WTC11 (cell line): ENCODE measurements at regions not wholly inside any gene's neighbourhood (a gene's known extent, or its start where the extent isn't known, plus 50 kb on each side); places are given as distances from the start of the nearest gene placed in this dataset.

Experiments used
- ATAC-seq: fragments of 200-7000 bp; cut with Tn5 transposase; 2 replicates; pipeline ENCODE4 v1.10.0; 2021; ENCODE audit warnings: mild to moderate bottlenecking, moderate library complexity
- CTCF ChIA-PET: fragments of 300-600 bp; sonication (Branson Sonifier 250); formaldehyde crosslinking; loops from one replicate; lab custom pipeline; 2021; ENCODE audit warnings: antibody characterized with exemption; lab: Charles Lee
- POLR2A ChIA-PET: fragments of 350-600 bp; sonication (Branson Sonifier 250); formaldehyde crosslinking; loops from one replicate; lab custom pipeline; 2021; ENCODE audit warnings: antibody characterized with exemption; lab: Charles Lee
- DNase-seq: peaks from one replicate; pipeline ENCODE4 v3.0.0; 2021; ENCODE audit warnings: low spot score
- H3K27ac Mint-ChIP-seq: 2 replicates; pipeline ENCODE4 v1.8.0; 2021; ENCODE audit warnings: mixed read lengths
- H3K27me3 Mint-ChIP-seq: 2 replicates; pipeline ENCODE4 v1.8.0; 2021; ENCODE audit warnings: low read depth, mild to moderate bottlenecking, moderate library complexity, mixed read lengths
- H3K36me3 Mint-ChIP-seq: 2 replicates; pipeline ENCODE4 v1.8.0; 2021; ENCODE audit warnings: mixed read lengths
- H3K4me1 Mint-ChIP-seq: 2 replicates; pipeline ENCODE4 v1.8.0; 2022; ENCODE audit warnings: mixed read lengths
- H3K4me3 Mint-ChIP-seq: 2 replicates; pipeline ENCODE4 v1.8.0; 2021; ENCODE audit warnings: mild to moderate bottlenecking, moderate library complexity, mixed read lengths
- H3K9me3 Mint-ChIP-seq: 2 replicates; pipeline ENCODE4 v1.8.0; 2021; ENCODE audit warnings: mixed read lengths
- CREB1 ChIP-seq: sonication (generic); formaldehyde crosslinking; IDR thresholded peaks from 2 replicates; pipeline ENCODE4 v1.8.0; 2023; ENCODE audit warnings: mild to moderate bottlenecking, missing genetic modification reagents
- FOXJ3 ChIP-seq: sonication (generic); formaldehyde crosslinking; IDR thresholded peaks from 2 replicates; pipeline ENCODE4 v1.9.0; 2021; ENCODE audit warnings: missing genetic modification reagents, mild to moderate bottlenecking, borderline replicate concordance
- HMGA2 ChIP-seq: fragments of 250-450 bp; sonication (Bioruptor Pico); IDR thresholded peaks from 2 replicates; pipeline ENCODE4 v1.4.0; 2021; ENCODE audit warnings: mild to moderate bottlenecking, moderate library complexity
- IRF2 ChIP-seq: sonication (generic); formaldehyde crosslinking; IDR thresholded peaks from 2 replicates; pipeline ENCODE4 v1.8.0; 2022; ENCODE audit warnings: low read depth, missing genetic modification reagents, borderline replicate concordance
- PRRX2 ChIP-seq: fragments of 250-450 bp; sonication (Bioruptor Pico); IDR thresholded peaks from 2 replicates; pipeline ENCODE4 v1.8.0; 2021; ENCODE audit warnings: mild to moderate bottlenecking
- RORB ChIP-seq: fragments of 250-450 bp; sonication (Bioruptor Pico); IDR thresholded peaks from 2 replicates; pipeline ENCODE4 v1.9.0; 2021; ENCODE audit warnings: mild to moderate bottlenecking
- SMAD3 ChIP-seq: sonication (generic); formaldehyde crosslinking; IDR thresholded peaks from 2 replicates; pipeline ENCODE4 v1.8.0; 2022; ENCODE audit warnings: missing genetic modification reagents, mild to moderate bottlenecking, borderline replicate concordance
- SOX15 ChIP-seq: fragments of 250-450 bp; sonication (Bioruptor Pico); IDR thresholded peaks from 2 replicates; pipeline ENCODE4 v1.9.0; 2021; ENCODE audit warnings: mild to moderate bottlenecking
- TP53 ChIP-seq: sonication (generic); formaldehyde crosslinking; IDR thresholded peaks from 2 replicates; pipeline ENCODE4 v1.8.1; 2023; ENCODE audit warnings: mild to moderate bottlenecking, missing genetic modification reagents
- TF ChIP-seq, protein P1 (sequence below): fragments of 250-450 bp; sonication (Bioruptor Pico); IDR thresholded peaks from 2 replicates; pipeline ENCODE4 v1.9.0; 2021; ENCODE audit warnings: mild to moderate bottlenecking
- TF ChIP-seq, protein P2 (sequence below): sonication (generic); formaldehyde crosslinking; IDR thresholded peaks from 2 replicates; pipeline ENCODE4 v1.8.1; 2022; ENCODE audit warnings: mild to moderate bottlenecking, moderate library complexity, missing genetic modification reagents
- TF ChIP-seq, protein P3 (sequence below): sonication (generic); formaldehyde crosslinking; IDR thresholded peaks from 2 replicates; pipeline ENCODE4 v1.8.1; 2023; ENCODE audit warnings: mild to moderate bottlenecking, missing genetic modification reagents, moderate library complexity
- TF ChIP-seq, protein P4 (sequence below): sonication (generic); formaldehyde crosslinking; IDR thresholded peaks from 2 replicates; pipeline ENCODE4 v1.8.1; 2023; ENCODE audit warnings: mild to moderate bottlenecking, moderate library complexity, missing genetic modification reagents

DNA sequence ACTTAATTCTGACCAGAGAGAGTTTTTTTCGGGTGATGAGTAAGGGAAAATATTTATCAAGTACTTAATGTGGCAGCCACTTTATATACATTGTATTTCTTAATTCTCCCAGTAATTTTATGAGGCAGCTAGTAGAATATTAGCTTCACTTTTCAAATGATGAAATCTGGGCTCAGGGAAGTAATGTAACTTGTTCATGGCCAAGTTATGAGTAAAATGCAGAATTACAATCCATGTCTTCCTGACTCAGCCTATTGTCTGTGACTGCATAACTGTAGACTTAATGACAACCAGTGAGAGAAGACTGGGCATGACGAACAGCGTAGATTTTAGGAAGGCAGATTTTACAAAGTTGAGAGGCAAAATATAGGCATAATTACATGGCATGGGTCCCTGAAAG, 106.7 kb upstream of the MIS18BP1 start:
- ChIA-PET CTCF (no interaction called here), POLR2A (no interaction called here)
- Mint-ChIP-seq H3K27ac (no peak overlapping the region), H3K4me1 (no peaks in the 10 kb centered on the region), H3K4me3 (no peak overlapping the region), H3K36me3 (no peaks in the 10 kb centered on the region), H3K9me3 (peaks cover 5% of the 10 kb centered on the region; the same call in 1 of the 2 replicates), H3K27me3 (no peaks in the 10 kb centered on the region; the same call in 1 of the 2 replicates)
- TF ChIP-seq, protein P1, sequence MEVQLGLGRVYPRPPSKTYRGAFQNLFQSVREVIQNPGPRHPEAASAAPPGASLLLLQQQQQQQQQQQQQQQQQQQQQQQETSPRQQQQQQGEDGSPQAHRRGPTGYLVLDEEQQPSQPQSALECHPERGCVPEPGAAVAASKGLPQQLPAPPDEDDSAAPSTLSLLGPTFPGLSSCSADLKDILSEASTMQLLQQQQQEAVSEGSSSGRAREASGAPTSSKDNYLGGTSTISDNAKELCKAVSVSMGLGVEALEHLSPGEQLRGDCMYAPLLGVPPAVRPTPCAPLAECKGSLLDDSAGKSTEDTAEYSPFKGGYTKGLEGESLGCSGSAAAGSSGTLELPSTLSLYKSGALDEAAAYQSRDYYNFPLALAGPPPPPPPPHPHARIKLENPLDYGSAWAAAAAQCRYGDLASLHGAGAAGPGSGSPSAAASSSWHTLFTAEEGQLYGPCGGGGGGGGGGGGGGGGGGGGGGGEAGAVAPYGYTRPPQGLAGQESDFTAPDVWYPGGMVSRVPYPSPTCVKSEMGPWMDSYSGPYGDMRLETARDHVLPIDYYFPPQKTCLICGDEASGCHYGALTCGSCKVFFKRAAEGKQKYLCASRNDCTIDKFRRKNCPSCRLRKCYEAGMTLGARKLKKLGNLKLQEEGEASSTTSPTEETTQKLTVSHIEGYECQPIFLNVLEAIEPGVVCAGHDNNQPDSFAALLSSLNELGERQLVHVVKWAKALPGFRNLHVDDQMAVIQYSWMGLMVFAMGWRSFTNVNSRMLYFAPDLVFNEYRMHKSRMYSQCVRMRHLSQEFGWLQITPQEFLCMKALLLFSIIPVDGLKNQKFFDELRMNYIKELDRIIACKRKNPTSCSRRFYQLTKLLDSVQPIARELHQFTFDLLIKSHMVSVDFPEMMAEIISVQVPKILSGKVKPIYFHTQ (CRISPR knock-in tag), result no peak
- TF ChIP-seq PRRX2 (CRISPR knock-in tag) (no peak), FOXJ3 (CRISPR knock-in tag) (no peak), IRF2 (no peak)
- TF ChIP-seq, protein P2, sequence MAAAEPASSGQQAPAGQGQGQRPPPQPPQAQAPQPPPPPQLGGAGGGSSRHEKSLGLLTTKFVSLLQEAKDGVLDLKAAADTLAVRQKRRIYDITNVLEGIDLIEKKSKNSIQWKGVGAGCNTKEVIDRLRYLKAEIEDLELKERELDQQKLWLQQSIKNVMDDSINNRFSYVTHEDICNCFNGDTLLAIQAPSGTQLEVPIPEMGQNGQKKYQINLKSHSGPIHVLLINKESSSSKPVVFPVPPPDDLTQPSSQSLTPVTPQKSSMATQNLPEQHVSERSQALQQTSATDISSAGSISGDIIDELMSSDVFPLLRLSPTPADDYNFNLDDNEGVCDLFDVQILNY, result no peak
- TF ChIP-seq, protein P3, sequence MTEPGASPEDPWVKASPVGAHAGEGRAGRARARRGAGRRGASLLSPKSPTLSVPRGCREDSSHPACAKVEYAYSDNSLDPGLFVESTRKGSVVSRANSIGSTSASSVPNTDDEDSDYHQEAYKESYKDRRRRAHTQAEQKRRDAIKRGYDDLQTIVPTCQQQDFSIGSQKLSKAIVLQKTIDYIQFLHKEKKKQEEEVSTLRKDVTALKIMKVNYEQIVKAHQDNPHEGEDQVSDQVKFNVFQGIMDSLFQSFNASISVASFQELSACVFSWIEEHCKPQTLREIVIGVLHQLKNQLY (CRISPR knock-in tag), result no peak
- no peak for ATAC-seq
- DNase-seq, result no peak

DNA sequence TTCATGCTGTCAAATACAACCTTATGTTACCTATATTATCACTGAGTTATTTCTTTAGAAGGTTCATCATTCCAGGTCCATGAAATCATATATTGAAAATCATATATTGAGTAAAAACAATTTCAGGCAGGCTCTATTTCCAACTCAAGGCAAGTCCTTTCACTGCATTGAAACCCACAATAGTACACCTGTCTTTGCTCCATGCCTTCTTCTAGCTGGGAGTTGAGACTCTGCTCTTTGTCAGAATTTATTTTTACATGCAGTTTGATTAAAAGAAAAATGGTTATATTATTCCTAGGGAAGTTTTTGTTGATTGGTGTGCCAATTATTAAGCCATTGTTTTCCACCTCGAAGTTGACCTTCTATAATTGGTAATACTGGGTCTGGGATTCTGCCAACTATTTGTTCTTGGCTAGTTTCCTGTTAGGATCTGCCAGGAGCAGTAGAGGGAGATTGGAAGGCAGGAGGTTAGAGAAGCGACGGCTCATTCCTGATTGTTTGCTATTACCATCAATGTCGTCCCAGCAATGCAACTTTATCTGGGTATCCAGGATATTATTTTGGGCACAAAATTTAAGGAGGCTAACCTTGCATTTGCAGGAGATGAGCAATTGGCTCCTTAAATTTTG, 79.5 kb upstream of the MIS18BP1 start:
- H3K27ac Mint-ChIP-seq, result no peak overlapping the region
- ChIA-PET CTCF (no interaction called here), POLR2A (no interaction called here)
- peaks cover 11% of the 10 kb centered on the region for H3K27me3 Mint-ChIP-seq
- no peak for DNase-seq
- peaks cover 55% of the 10 kb centered on the region for H3K9me3 Mint-ChIP-seq
- no peak for ATAC-seq
- peaks cover 12% of the 10 kb centered on the region for H3K36me3 Mint-ChIP-seq
- TF ChIP-seq RORB (CRISPR knock-in tag) (no peak), SOX15 (no peak), TP53 (no peak), SMAD3 (CRISPR knock-in tag) (no peak), CREB1 (CRISPR knock-in tag) (no peak), IRF2 (no peak), HMGA2 (CRISPR knock-in tag) (no peak)
- TF ChIP-seq, protein P3 (CRISPR knock-in tag), result no peak
- TF ChIP-seq, protein P1 (CRISPR knock-in tag), result no peak
- TF ChIP-seq, protein P4, sequence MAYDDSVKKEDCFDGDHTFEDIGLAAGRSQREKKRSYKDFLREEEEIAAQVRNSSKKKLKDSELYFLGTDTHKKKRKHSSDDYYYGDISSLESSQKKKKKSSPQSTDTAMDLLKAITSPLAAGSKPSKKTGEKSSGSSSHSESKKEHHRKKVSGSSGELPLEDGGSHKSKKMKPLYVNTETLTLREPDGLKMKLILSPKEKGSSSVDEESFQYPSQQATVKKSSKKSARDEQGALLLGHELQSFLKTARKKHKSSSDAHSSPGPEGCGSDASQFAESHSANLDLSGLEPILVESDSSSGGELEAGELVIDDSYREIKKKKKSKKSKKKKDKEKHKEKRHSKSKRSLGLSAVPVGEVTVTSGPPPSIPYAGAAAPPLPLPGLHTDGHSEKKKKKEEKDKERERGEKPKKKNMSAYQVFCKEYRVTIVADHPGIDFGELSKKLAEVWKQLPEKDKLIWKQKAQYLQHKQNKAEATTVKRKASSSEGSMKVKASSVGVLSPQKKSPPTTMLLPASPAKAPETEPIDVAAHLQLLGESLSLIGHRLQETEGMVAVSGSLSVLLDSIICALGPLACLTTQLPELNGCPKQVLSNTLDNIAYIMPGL (CRISPR knock-in tag), result no peak
- no peaks in the 10 kb centered on the region for H3K4me1 Mint-ChIP-seq
- no peak overlapping the region for H3K4me3 Mint-ChIP-seq
